Type B pancreatic cell (in vitro differentiated cells): ENCODE measurements at regions not wholly inside any gene's neighbourhood (a gene's known extent, or its start where the extent isn't known, plus 50 kb on each side); places are given as distances from the start of the nearest gene placed in this dataset.

Experiments
- DNase-seq: peaks from one replicate; pipeline ENCODE4 v3.0.0; 2021; ENCODE audit warnings: mixed read lengths; ENCODE audit not compliant: unreplicated experiment; ENCODE audit errors: extremely low spot score
- H3K27ac Mint-ChIP-seq: 2 replicates; pipeline ENCODE4 v1.8.0; 2021; ENCODE audit warnings: mild to moderate bottlenecking, mixed read lengths
- H3K27me3 Mint-ChIP-seq: 2 replicates; pipeline ENCODE4 v1.8.0; 2021; ENCODE audit warnings: mixed read lengths
- H3K36me3 Mint-ChIP-seq: 2 replicates; pipeline ENCODE4 v1.8.0; 2021; ENCODE audit warnings: mixed read lengths
- H3K4me1 Mint-ChIP-seq: one replicate; pipeline ENCODE4 v1.8.0; 2021; ENCODE audit warnings: mixed read lengths; ENCODE audit not compliant: unreplicated experiment
- H3K4me3 Mint-ChIP-seq: 2 replicates; pipeline ENCODE4 v1.8.0; 2021; ENCODE audit warnings: mild to moderate bottlenecking, mixed read lengths
- H3K9me3 Mint-ChIP-seq: 2 replicates; pipeline ENCODE4 v1.8.0; 2021; ENCODE audit warnings: mixed read lengths
- TF ChIP-seq, protein P1 (sequence below): fragments of 200-600 bp; sonication (generic); conservative IDR thresholded peaks from 2 replicates; pipeline ENCODE4 v1.5.0; 2021; ENCODE audit warnings: antibody characterized with exemption, mild to moderate bottlenecking

- H3K36me3 Mint-ChIP-seq = no peaks in the 10 kb centered on the region
- no peaks in the 10 kb centered on the region for H3K4me1 Mint-ChIP-seq
- no peaks in the 10 kb centered on the region for H3K9me3 Mint-ChIP-seq
- TF ChIP-seq, protein P1, sequence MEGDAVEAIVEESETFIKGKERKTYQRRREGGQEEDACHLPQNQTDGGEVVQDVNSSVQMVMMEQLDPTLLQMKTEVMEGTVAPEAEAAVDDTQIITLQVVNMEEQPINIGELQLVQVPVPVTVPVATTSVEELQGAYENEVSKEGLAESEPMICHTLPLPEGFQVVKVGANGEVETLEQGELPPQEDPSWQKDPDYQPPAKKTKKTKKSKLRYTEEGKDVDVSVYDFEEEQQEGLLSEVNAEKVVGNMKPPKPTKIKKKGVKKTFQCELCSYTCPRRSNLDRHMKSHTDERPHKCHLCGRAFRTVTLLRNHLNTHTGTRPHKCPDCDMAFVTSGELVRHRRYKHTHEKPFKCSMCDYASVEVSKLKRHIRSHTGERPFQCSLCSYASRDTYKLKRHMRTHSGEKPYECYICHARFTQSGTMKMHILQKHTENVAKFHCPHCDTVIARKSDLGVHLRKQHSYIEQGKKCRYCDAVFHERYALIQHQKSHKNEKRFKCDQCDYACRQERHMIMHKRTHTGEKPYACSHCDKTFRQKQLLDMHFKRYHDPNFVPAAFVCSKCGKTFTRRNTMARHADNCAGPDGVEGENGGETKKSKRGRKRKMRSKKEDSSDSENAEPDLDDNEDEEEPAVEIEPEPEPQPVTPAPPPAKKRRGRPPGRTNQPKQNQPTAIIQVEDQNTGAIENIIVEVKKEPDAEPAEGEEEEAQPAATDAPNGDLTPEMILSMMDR = no peak
- peaks cover 11% of the 10 kb centered on the region for H3K27me3 Mint-ChIP-seq
- no peak overlapping the region for H3K27ac Mint-ChIP-seq
- no peak for DNase-seq
- H3K4me3 Mint-ChIP-seq = no peak overlapping the region
Measured at GRCh38 chr17:27990979-27991378, 51.5 kb upstream of the NLK start.

- Mint-ChIP-seq H3K27ac (no peak overlapping the region), H3K4me1 (no peaks in the 10 kb centered on the region), H3K4me3 (no peak overlapping the region), H3K9me3 (no peaks in the 10 kb centered on the region), H3K36me3 (no peaks in the 10 kb centered on the region), H3K27me3 (peaks cover 11% of the 10 kb centered on the region)
- TF ChIP-seq, protein P1 = no peak
- no peak for DNase-seq
Measured at GRCh38 chr17:27991462-27991993, 50.9 kb upstream of the NLK start.
